ENCODE measurements at regions not wholly inside any gene's neighbourhood (a gene's known extent, or its start where the extent isn't known, plus 50 kb on each side); places are given as distances from the start of the nearest gene placed in this dataset.

DNA sequence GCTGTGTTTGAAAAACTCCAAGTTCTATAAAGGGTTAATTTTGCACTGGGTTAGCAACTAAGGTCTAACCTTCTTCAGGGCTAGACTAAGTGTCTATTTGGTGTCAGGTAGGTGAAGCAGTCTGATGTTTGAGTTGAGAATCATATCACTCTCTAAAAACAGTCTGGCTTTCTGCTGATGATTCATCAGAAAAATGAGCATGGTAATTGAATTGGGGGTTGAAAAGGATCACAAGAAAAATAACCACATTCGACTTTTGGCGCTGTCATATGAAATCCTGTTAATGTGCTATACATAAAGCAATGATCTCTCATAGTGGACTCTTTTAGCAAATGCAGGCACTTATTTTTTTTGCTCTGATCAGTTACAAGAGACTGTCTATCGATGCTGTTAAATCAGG, 242.2 kb upstream of the AZI2 start:
- H3K27ac ChIP-seq: no peak overlapping the region
- TF ChIP-seq, protein P1, sequence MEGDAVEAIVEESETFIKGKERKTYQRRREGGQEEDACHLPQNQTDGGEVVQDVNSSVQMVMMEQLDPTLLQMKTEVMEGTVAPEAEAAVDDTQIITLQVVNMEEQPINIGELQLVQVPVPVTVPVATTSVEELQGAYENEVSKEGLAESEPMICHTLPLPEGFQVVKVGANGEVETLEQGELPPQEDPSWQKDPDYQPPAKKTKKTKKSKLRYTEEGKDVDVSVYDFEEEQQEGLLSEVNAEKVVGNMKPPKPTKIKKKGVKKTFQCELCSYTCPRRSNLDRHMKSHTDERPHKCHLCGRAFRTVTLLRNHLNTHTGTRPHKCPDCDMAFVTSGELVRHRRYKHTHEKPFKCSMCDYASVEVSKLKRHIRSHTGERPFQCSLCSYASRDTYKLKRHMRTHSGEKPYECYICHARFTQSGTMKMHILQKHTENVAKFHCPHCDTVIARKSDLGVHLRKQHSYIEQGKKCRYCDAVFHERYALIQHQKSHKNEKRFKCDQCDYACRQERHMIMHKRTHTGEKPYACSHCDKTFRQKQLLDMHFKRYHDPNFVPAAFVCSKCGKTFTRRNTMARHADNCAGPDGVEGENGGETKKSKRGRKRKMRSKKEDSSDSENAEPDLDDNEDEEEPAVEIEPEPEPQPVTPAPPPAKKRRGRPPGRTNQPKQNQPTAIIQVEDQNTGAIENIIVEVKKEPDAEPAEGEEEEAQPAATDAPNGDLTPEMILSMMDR (conservative IDR thresholded peaks at IDR 0.05): no peak
- no peak for TF ChIP-seq ZFX (IDR thresholded peaks at IDR 0.05)

DNA sequence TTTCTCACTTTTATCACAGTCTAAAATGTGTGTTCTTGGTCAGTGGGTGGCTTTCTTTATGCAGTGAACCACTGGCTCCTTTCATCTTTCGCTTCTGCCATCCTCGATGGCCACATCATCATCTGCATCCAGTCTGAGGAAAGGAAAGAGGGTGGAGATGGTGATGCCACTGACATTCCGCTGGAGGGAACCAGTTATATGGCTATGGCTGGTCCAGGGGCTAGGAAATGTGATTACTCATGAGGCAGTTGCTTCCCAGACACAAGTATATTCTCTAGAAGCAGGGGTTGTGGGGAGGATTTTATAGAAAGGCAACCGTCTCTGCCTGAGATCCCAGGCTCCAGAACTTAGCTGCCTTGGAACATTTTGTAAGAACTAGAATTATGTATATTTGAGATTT, 246.7 kb upstream of the AZI2 start:
- TF ChIP-seq ZFX (IDR thresholded peaks at IDR 0.05): no peak
- TF ChIP-seq, protein P1 (conservative IDR thresholded peaks at IDR 0.05): no peak
- H3K27ac ChIP-seq: no peak overlapping the region

DNA sequence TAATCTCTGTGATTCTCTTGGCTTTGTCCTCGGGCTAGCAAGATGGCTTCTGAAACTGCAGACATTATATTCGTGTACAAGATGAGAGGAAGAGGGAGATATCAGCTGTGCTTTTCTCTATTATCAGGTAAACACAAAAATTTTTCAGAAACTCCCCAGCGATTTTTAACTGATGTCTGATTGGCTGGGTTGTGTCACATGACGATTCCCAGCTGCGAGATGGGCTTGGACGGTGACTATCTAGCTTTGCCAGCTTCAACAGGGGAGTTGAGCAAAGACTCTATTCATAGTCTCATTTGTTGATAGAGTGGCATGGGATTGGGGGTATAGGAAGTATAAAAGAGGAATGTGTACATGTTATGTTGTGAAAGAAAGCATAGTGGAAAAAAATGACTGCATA, 248.8 kb upstream of the AZI2 start:
- no peak for TF ChIP-seq ZFX (IDR thresholded peaks at IDR 0.05)
- TF ChIP-seq, protein P1 (conservative IDR thresholded peaks at IDR 0.05): no peak
- H3K27ac ChIP-seq: no peak overlapping the region

DNA sequence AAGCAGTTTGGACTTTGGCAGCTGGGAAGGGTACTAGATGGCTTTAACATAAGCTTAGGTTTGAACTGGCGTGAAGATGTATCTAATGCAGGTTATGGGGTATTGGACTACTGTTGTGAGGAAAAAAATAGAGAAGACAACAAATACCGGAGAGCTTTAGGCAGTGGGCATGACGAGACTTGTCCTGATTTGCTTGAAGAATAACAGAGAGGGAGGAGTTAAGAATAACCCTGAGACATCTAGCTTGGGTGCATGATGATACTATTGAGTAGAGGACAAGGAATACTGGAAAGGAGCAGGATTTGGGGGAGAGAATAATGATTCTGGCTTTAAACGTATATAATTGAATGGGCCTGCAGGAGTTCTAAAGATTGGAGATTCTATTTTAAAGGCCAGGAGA, 249.5 kb upstream of the AZI2 start:
- H3K27ac ChIP-seq: no peak overlapping the region
- TF ChIP-seq ZFX (IDR thresholded peaks at IDR 0.05): no peak
- TF ChIP-seq, protein P1 (conservative IDR thresholded peaks at IDR 0.05): no peak

DNA sequence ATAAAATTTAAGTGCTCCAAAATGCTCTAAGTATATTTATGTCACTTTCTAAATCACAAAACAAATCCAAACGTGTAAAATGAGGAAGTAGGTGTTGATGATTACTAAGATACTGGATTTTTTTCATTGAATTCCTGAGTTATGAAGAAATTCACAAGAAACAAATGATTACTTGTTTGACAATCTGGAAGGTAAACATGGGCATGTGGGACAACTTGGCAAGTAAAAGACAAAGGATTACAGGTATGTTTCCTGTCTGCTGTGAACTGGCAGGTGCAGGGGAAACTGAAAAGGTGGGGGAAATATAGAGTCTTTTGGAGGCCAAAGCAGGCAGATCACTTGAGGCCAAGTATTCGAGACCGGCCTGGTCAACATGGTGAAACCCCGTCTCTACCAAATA, 252.7 kb upstream of the AZI2 start:
- H3K27ac ChIP-seq: no peak overlapping the region
- TF ChIP-seq, protein P1 (conservative IDR thresholded peaks at IDR 0.05): no peak
- no peak for TF ChIP-seq ZFX (IDR thresholded peaks at IDR 0.05)

DNA sequence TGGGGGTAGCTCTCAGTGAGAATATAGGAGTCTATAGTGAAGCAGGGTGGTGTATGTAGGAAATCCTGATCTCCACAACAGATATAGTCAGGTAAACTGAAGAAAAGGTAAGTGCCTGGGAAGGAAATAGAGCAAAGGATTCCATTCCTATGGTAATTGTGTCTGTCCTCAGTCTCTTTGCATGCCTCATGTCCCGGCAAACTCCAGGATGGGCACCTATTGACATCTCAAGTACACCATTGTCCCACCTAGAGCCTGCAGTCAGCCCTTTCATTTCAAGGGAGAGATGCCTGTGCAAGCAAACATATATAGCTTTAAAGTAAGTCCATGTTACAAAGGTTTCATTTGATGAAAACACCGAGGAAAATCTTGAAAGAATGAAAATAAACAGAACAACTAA, 257.7 kb upstream of the AZI2 start:
- TF ChIP-seq, protein P1 (conservative IDR thresholded peaks at IDR 0.05): no peak
- TF ChIP-seq ZFX (IDR thresholded peaks at IDR 0.05): no peak
- no peak overlapping the region for H3K27ac ChIP-seq

DNA sequence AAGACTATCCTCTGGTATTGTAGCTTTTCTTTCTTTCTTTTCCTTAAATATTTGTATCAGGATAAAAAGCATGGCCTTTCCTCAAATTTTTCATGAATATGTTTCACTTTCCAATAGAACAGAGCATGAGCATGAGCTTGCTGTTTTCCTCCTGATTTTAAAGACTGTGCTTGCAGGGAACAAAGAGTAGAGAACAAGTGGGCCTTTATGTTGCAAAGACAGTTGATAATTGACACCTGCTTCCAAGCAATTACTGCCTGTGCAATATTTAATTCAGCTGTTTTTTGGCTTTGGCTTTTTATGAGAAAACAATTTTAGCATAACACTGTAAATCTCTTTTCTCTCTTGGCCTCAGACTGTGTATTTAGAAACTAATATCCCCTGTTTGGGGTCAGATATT, 263.6 kb upstream of the AZI2 start:
- H3K27ac ChIP-seq: no peak overlapping the region
- TF ChIP-seq ZFX (IDR thresholded peaks at IDR 0.05): no peak
- TF ChIP-seq, protein P1 (conservative IDR thresholded peaks at IDR 0.05): no peak
